NCI-H82 treated with DMSO at 0.1 percent for 48 hours (cell line): ENCODE measurements at regions not wholly inside any gene's neighbourhood (a gene's known extent, or its start where the extent isn't known, plus 50 kb on each side); places are given as distances from the start of the nearest gene placed in this dataset.

ENCODE experiments used
- DNase-seq: peaks from one replicate; lab custom pipeline; 2025; ENCODE audit not compliant: unreplicated experiment; lab: John Stamatoyannopoulos, UW

DNA sequence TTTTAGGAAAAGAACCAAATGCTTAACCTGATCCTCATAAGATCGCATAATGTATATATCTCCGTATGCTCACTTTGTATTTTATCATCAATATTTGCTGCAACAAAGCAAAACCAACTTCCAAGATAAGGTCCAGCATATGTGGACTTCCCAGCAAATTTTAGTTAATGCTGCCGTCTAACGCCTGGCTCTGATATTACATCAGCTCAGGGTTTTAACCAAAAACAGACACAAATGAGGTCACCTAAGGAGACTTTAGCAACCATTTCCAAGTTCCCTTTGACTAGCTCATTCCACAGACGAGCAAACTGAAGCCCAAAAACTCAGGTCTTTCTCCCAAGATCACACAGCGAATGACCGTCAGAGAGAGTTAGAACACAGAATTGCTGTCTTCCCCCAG lies 59.4 kb upstream of the UCN3 start:
- DNase-seq: no peak

- DNase-seq: no peak
Observed at GRCh38 chr10:5310914-5311313, 53.9 kb upstream of the UCN3 start.

DNA sequence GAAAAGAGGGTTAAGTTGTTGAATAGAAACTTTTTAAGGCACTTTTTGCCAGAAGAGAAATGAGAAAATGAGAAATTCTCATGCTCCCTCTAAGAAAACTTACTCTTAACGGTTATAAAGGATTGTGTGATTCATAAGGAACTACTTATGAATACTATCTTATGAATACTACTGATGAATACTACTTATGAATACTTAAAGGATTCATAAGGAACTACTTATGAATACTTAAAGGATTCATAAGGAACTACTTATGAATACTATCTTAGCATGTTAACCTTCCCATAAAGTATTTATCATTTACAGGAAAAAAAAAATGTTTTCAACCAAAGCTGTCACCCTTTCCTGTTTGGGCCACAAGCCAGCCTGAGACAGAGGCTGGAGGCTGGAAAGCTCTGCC lies 53.1 kb upstream of the UCN3 start:
- no peak for DNase-seq

DNA sequence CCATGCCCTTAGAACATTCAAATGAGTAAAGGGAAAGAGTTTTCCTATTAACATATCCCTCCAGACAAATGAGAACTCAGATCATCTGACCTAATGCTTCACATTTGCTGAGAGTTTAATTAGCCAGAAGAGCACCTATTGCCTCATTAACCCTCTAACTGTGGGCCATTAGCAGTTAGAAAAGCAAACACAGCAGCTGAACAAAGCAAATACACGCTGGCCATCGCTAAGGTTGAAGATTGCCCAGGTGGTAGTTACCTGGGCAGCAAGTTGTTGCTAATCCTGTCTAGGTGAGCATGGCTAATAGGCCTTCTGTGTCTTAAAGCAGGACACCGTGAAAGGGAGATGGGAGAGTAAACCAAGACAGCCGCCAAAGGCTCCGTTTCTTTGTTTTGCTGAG lies 49.9 kb upstream of the UCN3 start:
- no peak for DNase-seq
